HCT116 (cell line): ENCODE measurements at regions not wholly inside any gene's neighbourhood (a gene's known extent, or its start where the extent isn't known, plus 50 kb on each side); places are given as distances from the start of the nearest gene placed in this dataset.

Experiments
- CEBPB ChIP-seq: IDR thresholded peaks from 2 replicates; pipeline ENCODE4 v1.6.1; 2012; ENCODE audit warnings: low read depth
- EGR1 ChIP-seq: IDR thresholded peaks from 2 replicates; pipeline ENCODE4 v1.6.1; 2012; ENCODE audit warnings: low read depth
- POLR2A ChIP-seq: IDR thresholded peaks from 2 replicates; pipeline ENCODE4 v1.7.0; 2011; ENCODE audit warnings: borderline replicate concordance; ENCODE audit not compliant: insufficient read depth, insufficient read length; ENCODE audit errors: extremely low read depth
- YY1 ChIP-seq: IDR thresholded peaks from 2 replicates; pipeline ENCODE4 v1.6.1; 2011; ENCODE audit warnings: low read length, low read depth, moderate library complexity, mild to moderate bottlenecking; ENCODE audit not compliant: insufficient replicate concordance; ENCODE audit errors: extremely low read depth
- TF ChIP-seq, protein P1 (sequence below), 3 experiments: fragments of 200-600 bp in 1 of 3; sonication (generic) in 1 of 3; IDR thresholded peaks in 2 of 3; conservative IDR thresholded peaks in 1 of 3; 2 replicates each; pipeline ENCODE4 v1.5.1; 2012 to 2017; ENCODE audit warnings: low read depth in 2 of 3, low read length in 2 of 3, antibody characterized with exemption in 1 of 3, borderline replicate concordance in 1 of 3, control low read depth in 1 of 3, mild to moderate bottlenecking in 1 of 3, mixed read lengths in 1 of 3, mixed run types in 1 of 3, moderate library complexity in 1 of 3; ENCODE audit not compliant: insufficient read depth in 1 of 3

DNA sequence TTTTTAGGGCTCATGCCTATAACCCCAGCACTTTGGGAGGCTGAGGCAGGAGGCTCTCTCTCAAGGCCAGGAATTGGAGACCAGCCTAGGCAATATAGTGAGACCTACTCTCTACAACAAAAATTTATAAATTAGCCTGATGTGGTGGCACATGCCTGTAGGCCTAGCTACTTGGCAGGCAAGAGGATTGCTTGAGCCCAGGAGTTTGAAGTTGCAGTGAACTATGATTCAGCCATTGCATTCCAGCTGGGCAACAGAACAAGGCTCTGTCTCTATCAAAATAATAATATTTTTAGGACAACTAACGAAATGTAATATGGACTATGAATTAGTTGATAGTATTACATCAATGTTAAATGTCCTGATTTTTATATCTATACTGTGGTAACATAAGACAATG lies 68.8 kb upstream of the ARID1A start:
- TF ChIP-seq, protein P1, sequence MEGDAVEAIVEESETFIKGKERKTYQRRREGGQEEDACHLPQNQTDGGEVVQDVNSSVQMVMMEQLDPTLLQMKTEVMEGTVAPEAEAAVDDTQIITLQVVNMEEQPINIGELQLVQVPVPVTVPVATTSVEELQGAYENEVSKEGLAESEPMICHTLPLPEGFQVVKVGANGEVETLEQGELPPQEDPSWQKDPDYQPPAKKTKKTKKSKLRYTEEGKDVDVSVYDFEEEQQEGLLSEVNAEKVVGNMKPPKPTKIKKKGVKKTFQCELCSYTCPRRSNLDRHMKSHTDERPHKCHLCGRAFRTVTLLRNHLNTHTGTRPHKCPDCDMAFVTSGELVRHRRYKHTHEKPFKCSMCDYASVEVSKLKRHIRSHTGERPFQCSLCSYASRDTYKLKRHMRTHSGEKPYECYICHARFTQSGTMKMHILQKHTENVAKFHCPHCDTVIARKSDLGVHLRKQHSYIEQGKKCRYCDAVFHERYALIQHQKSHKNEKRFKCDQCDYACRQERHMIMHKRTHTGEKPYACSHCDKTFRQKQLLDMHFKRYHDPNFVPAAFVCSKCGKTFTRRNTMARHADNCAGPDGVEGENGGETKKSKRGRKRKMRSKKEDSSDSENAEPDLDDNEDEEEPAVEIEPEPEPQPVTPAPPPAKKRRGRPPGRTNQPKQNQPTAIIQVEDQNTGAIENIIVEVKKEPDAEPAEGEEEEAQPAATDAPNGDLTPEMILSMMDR (IDR thresholded peaks at IDR 0.05 in 2 of 3, conservative IDR thresholded peaks at IDR 0.05 in 1 of 3; ENCODE audit: borderline replicate concordance in 1 of 3, insufficient read depth in 1 of 3, low read depth in 2 of 3, low read length in 2 of 3), result no peak
- TF ChIP-seq CEBPB (no peak), EGR1 (no peak), POLR2A (no peak), YY1 (no peak)
